ENCODE measurements at regions not wholly inside any gene's neighbourhood (a gene's known extent, or its start where the extent isn't known, plus 50 kb on each side); places are given as distances from the start of the nearest gene placed in this dataset.
"Not testable (repeated sequence)": the region's sequence is repeated elsewhere in the genome, so short reads cannot be mapped to it uniquely, and the experiment has no call there.

DNA sequence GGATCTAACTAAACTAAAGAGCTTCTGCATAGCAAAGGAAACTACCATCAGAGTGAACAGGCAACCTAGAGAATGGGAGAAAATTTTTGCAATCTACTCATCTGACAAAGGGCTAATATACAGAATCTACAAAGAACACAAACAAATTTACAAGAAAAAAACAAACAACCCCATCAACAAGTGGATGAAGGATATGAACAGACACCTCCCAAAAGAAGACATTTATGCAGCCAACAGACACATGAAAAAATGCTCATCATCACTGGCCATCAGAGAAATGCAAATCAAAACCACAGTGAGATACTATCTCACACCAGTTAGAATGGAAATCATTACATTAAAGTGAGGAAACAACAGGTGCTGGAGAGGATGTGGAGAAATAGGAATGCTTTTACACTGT, 52.1 kb upstream of the SH3RF1 start:
- not testable (repeated sequence) for H3K18ac ChIP-seq (ENCODE audit: insufficient read length, low read depth, low read length); H3K27me3 Mint-ChIP-seq (ENCODE audit: low read depth)

More for the DNA sequence above, 52.1 kb upstream of the SH3RF1 start:
- H3K9me3 ChIP-seq (ENCODE audit: control insufficient read depth, low read depth, low read length); H3K4me2 ChIP-seq (ENCODE audit: insufficient read depth, insufficient read length, low read length); H4K5ac ChIP-seq (ENCODE audit: insufficient read length, low read depth, low read length); H3K79me1 ChIP-seq (ENCODE audit: insufficient read depth, low read depth, low read length, poor library complexity, severe bottlenecking); H3K27ac ChIP-seq (ENCODE audit: insufficient read length, low read depth, low read length); H3K4me1 ChIP-seq (ENCODE audit: insufficient read depth, low read length); H3K4me1 Mint-ChIP-seq; H2BK5ac ChIP-seq (ENCODE audit: insufficient read length, low read length); DNase-seq; H3K23me2 ChIP-seq (ENCODE audit: insufficient read length, low read depth, low read length, poor library complexity, severe bottlenecking); H3K56ac ChIP-seq (ENCODE audit: insufficient read length, low read depth, low read length); H3T11ph ChIP-seq (ENCODE audit: low read length); H3K23ac ChIP-seq (ENCODE audit: insufficient read length, low read depth, low read length); H2BK12ac ChIP-seq (ENCODE audit: insufficient read length, low read depth, low read length); H3K9ac ChIP-seq (ENCODE audit: extremely low read depth, insufficient read length, low read length); H2BK15ac ChIP-seq (ENCODE audit: low read depth, low read length); H3K4ac ChIP-seq (ENCODE audit: low read depth, low read length); H4K91ac ChIP-seq (ENCODE audit: insufficient read length, low read depth, low read length); H3K27me3 ChIP-seq (ENCODE audit: insufficient read depth, low read length); H3K4me3 Mint-ChIP-seq; H4K20me1 ChIP-seq (ENCODE audit: control insufficient read depth, insufficient read depth, insufficient read length); H3K27ac Mint-ChIP-seq; H4K8ac ChIP-seq (replicated peaks; ENCODE audit: insufficient read length, low read depth, low read length); H2BK20ac ChIP-seq (ENCODE audit: low read depth, low read length, poor library complexity, severe bottlenecking); H3K14ac ChIP-seq (ENCODE audit: insufficient read depth, low read length); H3K79me2 ChIP-seq (ENCODE audit: insufficient read depth, low read length); H2AK5ac ChIP-seq (ENCODE audit: insufficient read length, low read length); H3K36me3 Mint-ChIP-seq (ENCODE audit: insufficient read depth in 1 of 3, low read depth in 3 of 3); H2AFZ ChIP-seq (ENCODE audit: low read length); H2BK120ac ChIP-seq (ENCODE audit: low read depth, low read length, poor library complexity, severe bottlenecking): not testable (repeated sequence)
- peaks cover 3 to 14% of the 10 kb centered on the region in 2 experiments for H3K9me3 Mint-ChIP-seq

Data from H9 (cell line).